C4-2B (cell line): ENCODE measurements at regions not wholly inside any gene's neighbourhood (a gene's known extent, or its start where the extent isn't known, plus 50 kb on each side); places are given as distances from the start of the nearest gene placed in this dataset.

ENCODE experiments used
- ZFX ChIP-seq: fragments of 450-650 bp; IDR thresholded peaks from 2 replicates; pipeline ENCODE4 v1.6.1; 2017
- TF ChIP-seq, protein P1 (sequence below): fragments of 450-650 bp; conservative IDR thresholded peaks from 2 replicates; pipeline ENCODE4 v1.5.1; 2017; ENCODE audit warnings: mild to moderate bottlenecking

DNA sequence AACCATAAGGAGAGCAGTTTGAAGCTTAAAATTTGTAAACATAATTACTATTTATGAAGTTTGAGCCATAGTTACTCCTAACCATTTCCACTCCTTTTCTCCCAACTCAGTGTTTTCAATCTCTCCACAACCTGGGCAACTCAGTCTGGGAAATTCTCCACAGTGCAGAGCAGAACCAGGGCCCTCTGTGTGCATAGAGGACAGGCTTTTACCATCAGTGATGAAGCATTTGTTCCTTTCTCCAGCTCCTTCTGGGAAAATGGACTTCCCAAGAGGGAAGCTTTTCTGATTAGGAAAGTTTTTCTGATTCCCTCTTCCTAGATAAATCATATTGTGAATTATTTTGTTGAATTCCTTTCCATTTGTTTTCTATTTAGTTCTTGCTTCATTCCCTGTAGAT lies 132.3 kb upstream of the MPDZ start:
- TF ChIP-seq, protein P1, sequence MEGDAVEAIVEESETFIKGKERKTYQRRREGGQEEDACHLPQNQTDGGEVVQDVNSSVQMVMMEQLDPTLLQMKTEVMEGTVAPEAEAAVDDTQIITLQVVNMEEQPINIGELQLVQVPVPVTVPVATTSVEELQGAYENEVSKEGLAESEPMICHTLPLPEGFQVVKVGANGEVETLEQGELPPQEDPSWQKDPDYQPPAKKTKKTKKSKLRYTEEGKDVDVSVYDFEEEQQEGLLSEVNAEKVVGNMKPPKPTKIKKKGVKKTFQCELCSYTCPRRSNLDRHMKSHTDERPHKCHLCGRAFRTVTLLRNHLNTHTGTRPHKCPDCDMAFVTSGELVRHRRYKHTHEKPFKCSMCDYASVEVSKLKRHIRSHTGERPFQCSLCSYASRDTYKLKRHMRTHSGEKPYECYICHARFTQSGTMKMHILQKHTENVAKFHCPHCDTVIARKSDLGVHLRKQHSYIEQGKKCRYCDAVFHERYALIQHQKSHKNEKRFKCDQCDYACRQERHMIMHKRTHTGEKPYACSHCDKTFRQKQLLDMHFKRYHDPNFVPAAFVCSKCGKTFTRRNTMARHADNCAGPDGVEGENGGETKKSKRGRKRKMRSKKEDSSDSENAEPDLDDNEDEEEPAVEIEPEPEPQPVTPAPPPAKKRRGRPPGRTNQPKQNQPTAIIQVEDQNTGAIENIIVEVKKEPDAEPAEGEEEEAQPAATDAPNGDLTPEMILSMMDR, result no peak
- TF ChIP-seq ZFX, result no peak
